ENCODE measurements at regions not wholly inside any gene's neighbourhood (a gene's known extent, or its start where the extent isn't known, plus 50 kb on each side); places are given as distances from the start of the nearest gene placed in this dataset.
A peak's percentile ranks its signal among the peaks of the same experiment; 100 is the strongest.

GRCh38 chr6:143607168-143607567, 70.6 kb upstream of the PHACTR2 start:
- DNase-seq, result no peak
- Mint-ChIP-seq H3K27me3 (ENCODE audit: low read depth in 3 of 3) (peaks cover 0 to 2% (median 0%) of the 10 kb centered on the region in 3 donors), H3K9me3 (no peaks in the 10 kb centered on the region)

GRCh38 chr6:143605906-143606521, 71.8 kb upstream of the PHACTR2 start:
- no peak overlapping the region for H3K27ac Mint-ChIP-seq
- H3K27me3 Mint-ChIP-seq (ENCODE audit: low read depth in 3 of 3), result peaks cover 0 to 2% (median 0%) of the 10 kb centered on the region in 3 donors
- no peaks in the 10 kb centered on the region for H3K9me3 Mint-ChIP-seq
- no peaks in the 10 kb centered on the region for H3K36me3 Mint-ChIP-seq
- no peak for DNase-seq
- H3K4me3 Mint-ChIP-seq, result no peak overlapping the region
- peaks cover 0 to 10% of the 10 kb centered on the region in 2 donors for H3K4me1 Mint-ChIP-seq

More at GRCh38 chr6:143607168-143607567, 70.6 kb upstream of the PHACTR2 start:
- no peaks in the 10 kb centered on the region for H3K36me3 Mint-ChIP-seq
- H3K4me1 Mint-ChIP-seq, result peaks cover 0 to 18% of the 10 kb centered on the region in 2 donors
- H3K4me3 Mint-ChIP-seq, result no peak overlapping the region
- H3K27ac Mint-ChIP-seq, result no peak overlapping the region

DNA sequence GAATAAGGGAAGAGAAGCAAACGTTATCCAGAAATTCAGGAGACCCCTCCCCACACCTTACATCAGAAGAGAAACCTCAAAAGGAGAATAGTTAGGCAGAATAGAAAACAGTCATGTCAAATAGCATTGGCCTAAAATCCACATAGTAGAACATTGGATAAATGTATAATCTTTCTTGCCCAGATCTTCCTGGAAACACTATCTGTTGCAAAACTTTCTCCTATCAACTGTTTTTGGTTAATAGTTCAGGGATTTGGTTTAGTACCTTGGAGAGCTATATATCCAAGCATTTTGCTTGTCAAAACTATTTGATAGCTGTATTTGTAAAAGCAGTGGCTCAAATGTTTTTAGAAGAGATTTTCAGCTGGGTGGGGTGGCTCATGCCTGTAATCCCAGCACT, 74.3 kb upstream of the PHACTR2 start:
- peaks cover 0 to 2% (median 0%) of the 10 kb centered on the region in 3 donors for H3K27me3 Mint-ChIP-seq (ENCODE audit: low read depth in 3 of 3)
- no peak for DNase-seq
- H3K36me3 Mint-ChIP-seq, result no peaks in the 10 kb centered on the region
- no peaks in the 10 kb centered on the region for H3K9me3 Mint-ChIP-seq
- H3K4me1 Mint-ChIP-seq, result peaks cover 6 to 16% of the 10 kb centered on the region in 2 donors
- H3K27ac Mint-ChIP-seq, result no peak overlapping the region
- no peak overlapping the region for H3K4me3 Mint-ChIP-seq

GRCh38 chr6:143601504-143601903, 76.3 kb upstream of the PHACTR2 start:
- DNase-seq, result no peak
- Mint-ChIP-seq H3K27me3 (ENCODE audit: low read depth in 3 of 3) (peaks cover 0 to 2% (median 0%) of the 10 kb centered on the region in 3 donors), H3K9me3 (no peaks in the 10 kb centered on the region), H3K4me3 (no peak overlapping the region), H3K4me1 (peaks cover 15 to 23% of the 10 kb centered on the region in 2 donors), H3K27ac (no peak overlapping the region), H3K36me3 (no peaks in the 10 kb centered on the region)

DNA sequence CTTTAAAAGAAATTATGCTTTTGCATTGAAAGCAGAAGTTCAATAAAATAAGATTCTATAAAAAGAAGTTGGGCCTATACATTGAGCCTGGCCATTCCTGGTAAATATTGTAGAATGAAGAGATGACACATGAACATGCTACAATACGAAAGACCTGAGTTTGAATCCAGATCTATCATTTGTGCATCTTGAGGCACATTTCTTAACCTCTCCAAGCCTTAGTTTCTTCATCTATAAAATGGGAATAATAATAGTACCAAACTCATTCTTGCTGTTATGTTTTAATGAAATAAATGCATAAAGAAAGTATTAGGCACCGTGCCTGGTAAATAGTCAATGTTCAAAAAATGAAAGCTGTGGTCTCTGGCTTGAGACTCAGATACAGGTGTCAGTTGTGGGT, 76.9 kb upstream of the PHACTR2 start:
- no peak overlapping the region for H3K4me3 Mint-ChIP-seq
- H3K36me3 Mint-ChIP-seq, result no peaks in the 10 kb centered on the region
- DNase-seq, result no peak
- no peaks in the 10 kb centered on the region for H3K9me3 Mint-ChIP-seq
- H3K27me3 Mint-ChIP-seq (ENCODE audit: low read depth in 3 of 3), result peaks cover 0 to 2% (median 0%) of the 10 kb centered on the region in 3 donors
- peaks cover 15 to 23% of the 10 kb centered on the region in 2 donors for H3K4me1 Mint-ChIP-seq
- H3K27ac Mint-ChIP-seq, result no peak overlapping the region

- peak overlapping the region; percentile 28 to 75 (median 47) for H3K4me3 Mint-ChIP-seq
- DNase-seq, result peak; percentile 15 to 31 (median 26)
- no peaks in the 10 kb centered on the region for H3K9me3 Mint-ChIP-seq
- peaks cover 15 to 23% of the 10 kb centered on the region in 2 donors for H3K4me1 Mint-ChIP-seq
- H3K27ac Mint-ChIP-seq, result peak overlapping the region; percentile 1 to 69 (median 64)
- H3K36me3 Mint-ChIP-seq, result no peaks in the 10 kb centered on the region
- H3K27me3 Mint-ChIP-seq (ENCODE audit: low read depth in 3 of 3), result no peaks in the 10 kb centered on the region
Measured at GRCh38 chr6:143598466-143599080, 79.2 kb upstream of the PHACTR2 start.

DNA sequence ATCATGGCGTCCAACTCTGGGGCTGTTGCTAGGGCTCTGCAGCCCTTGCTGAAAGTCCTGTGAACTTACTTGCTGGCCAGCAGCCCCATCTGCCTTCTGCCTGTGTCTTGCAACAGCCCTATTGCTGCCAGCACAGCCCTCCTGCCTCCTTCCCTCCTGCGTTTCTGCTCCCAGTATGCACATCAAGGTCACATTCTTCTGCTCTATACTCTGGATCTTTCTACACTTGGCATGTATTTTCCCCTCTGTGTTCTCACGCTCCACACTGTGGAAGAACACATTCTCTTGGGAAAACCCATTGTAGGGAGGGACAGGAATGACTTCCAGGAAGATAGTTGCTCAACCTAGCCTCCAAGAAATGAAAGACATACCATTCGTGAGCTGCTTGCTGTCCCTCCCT, 80.9 kb upstream of the PHACTR2 start:
- Mint-ChIP-seq H3K36me3 (no peaks in the 10 kb centered on the region), H3K27ac (no peak overlapping the region), H3K4me3 (no peak overlapping the region), H3K9me3 (no peaks in the 10 kb centered on the region), H3K4me1 (peaks cover 17 to 27% of the 10 kb centered on the region in 2 donors), H3K27me3 (ENCODE audit: low read depth in 3 of 3) (no peaks in the 10 kb centered on the region)
- no peak for DNase-seq

DNA sequence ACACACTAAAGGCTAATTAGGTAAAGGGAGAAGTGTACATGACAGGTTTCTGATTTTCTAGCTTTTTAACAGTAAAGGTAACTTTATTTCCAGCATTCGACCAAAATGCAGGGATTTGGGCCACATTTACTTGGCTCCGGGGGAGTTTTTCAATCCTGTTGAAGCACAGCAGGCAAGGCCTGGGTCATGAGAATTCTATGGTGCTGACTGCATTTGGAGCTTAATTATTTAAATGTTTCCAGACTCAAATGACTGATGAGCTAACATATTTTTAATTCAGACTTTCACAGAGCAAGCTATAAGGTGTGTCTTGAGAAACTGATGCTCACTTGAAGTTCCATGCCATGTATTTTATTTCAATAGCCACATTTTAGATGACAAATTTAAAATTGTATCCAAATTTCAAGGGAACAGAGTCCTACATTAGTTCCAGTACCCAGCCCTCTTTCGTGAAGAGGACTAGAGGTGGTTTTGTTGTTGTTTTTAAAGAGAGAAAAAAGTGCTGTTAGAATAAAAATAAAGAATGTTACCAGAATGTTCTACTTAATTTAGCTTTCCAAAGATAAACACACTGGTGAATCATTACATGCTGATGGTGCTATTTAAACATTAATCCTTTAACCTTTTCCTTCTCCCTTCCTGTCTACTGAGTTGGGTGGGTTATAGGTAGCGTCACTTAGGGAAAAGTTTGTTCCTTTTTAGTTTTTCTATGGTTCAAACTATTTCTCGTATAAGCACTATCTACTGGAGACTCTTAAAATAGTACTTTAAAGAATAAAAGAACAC, 82.3 kb upstream of the PHACTR2 start:
- H3K36me3 Mint-ChIP-seq, result no peaks in the 10 kb centered on the region
- peak overlapping the region in 1 of 6 donors; percentile 29 for H3K27ac Mint-ChIP-seq
- DNase-seq, result no peak
- no peaks in the 10 kb centered on the region for H3K27me3 Mint-ChIP-seq (ENCODE audit: low read depth in 3 of 3)
- H3K4me3 Mint-ChIP-seq, result no peak overlapping the region
- peaks cover 17 to 27% of the 10 kb centered on the region in 2 donors for H3K4me1 Mint-ChIP-seq
- no peaks in the 10 kb centered on the region for H3K9me3 Mint-ChIP-seq

GRCh38 chr6:143594647-143595046, 83.1 kb upstream of the PHACTR2 start:
- H3K4me3 Mint-ChIP-seq, result no peak overlapping the region
- H3K36me3 Mint-ChIP-seq, result no peaks in the 10 kb centered on the region
- no peaks in the 10 kb centered on the region for H3K9me3 Mint-ChIP-seq
- no peaks in the 10 kb centered on the region for H3K27me3 Mint-ChIP-seq (ENCODE audit: low read depth in 3 of 3)
- peaks cover 17 to 28% of the 10 kb centered on the region in 2 donors for H3K4me1 Mint-ChIP-seq
- no peak overlapping the region for H3K27ac Mint-ChIP-seq
- DNase-seq, result no peak

GRCh38 chr6:143592335-143592734, 80.8 kb upstream of the FUCA2 start:
- DNase-seq, result no peak
- peaks cover 0 to 6% (median 0%) of the 10 kb centered on the region in 3 donors for H3K36me3 Mint-ChIP-seq
- no peaks in the 10 kb centered on the region for H3K27me3 Mint-ChIP-seq (ENCODE audit: low read depth in 3 of 3)
- no peaks in the 10 kb centered on the region for H3K9me3 Mint-ChIP-seq
- no peak overlapping the region for H3K4me3 Mint-ChIP-seq
- peak overlapping the region in 1 of 6 donors; percentile 4 for H3K27ac Mint-ChIP-seq
- peaks cover 2 to 16% of the 10 kb centered on the region in 2 donors for H3K4me1 Mint-ChIP-seq

- DNase-seq, result no peak
- Mint-ChIP-seq H3K27ac (no peak overlapping the region), H3K4me3 (no peak overlapping the region), H3K36me3 (peaks cover 0 to 6% (median under 1%) of the 10 kb centered on the region in 3 donors), H3K9me3 (no peaks in the 10 kb centered on the region), H3K27me3 (ENCODE audit: low read depth in 3 of 3) (no peaks in the 10 kb centered on the region), H3K4me1 (peaks cover 2 to 11% of the 10 kb centered on the region in 2 donors)
Measured at GRCh38 chr6:143591441-143591840, 79.9 kb upstream of the FUCA2 start.

DNA sequence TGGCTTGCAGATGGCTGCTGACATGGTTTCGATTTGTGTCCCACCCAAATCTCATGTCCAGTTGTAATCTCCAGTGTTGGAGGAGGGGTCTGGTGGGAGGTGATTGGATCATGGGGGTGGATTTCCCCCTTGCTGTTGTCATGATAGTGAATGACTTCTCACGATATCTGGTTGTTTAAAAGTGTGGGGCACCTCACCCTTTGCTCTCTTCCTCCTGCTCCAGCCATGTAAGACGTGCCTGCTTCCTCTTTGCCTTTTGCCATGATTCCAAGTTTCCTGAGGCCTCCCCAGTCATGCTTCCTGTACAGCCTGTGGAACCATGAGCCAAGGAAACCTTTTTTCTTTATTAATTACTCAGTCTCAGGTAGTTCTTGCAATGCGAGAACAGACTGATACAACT, 77.6 kb upstream of the FUCA2 start:
- H3K27me3 Mint-ChIP-seq (ENCODE audit: low read depth in 3 of 3), result no peaks in the 10 kb centered on the region
- peaks cover 3 to 7% (median 6%) of the 10 kb centered on the region in 3 donors for H3K36me3 Mint-ChIP-seq
- no peaks in the 10 kb centered on the region for H3K9me3 Mint-ChIP-seq
- DNase-seq, result no peak
- H3K4me3 Mint-ChIP-seq, result no peak overlapping the region
- H3K27ac Mint-ChIP-seq, result no peak overlapping the region
- peaks cover 2 to 19% of the 10 kb centered on the region in 2 donors for H3K4me1 Mint-ChIP-seq

- H3K27ac Mint-ChIP-seq, result no peak overlapping the region
- H3K4me1 Mint-ChIP-seq, result peaks cover 0 to 15% of the 10 kb centered on the region in 2 donors
- H3K36me3 Mint-ChIP-seq, result peaks cover 3 to 7% (median 6%) of the 10 kb centered on the region in 3 donors
- H3K9me3 Mint-ChIP-seq, result no peaks in the 10 kb centered on the region
- H3K4me3 Mint-ChIP-seq, result no peak overlapping the region
- H3K27me3 Mint-ChIP-seq (ENCODE audit: low read depth in 3 of 3), result no peaks in the 10 kb centered on the region
- no peak for DNase-seq
Measured at GRCh38 chr6:143586557-143586956, 75.0 kb upstream of the FUCA2 start.

DNA sequence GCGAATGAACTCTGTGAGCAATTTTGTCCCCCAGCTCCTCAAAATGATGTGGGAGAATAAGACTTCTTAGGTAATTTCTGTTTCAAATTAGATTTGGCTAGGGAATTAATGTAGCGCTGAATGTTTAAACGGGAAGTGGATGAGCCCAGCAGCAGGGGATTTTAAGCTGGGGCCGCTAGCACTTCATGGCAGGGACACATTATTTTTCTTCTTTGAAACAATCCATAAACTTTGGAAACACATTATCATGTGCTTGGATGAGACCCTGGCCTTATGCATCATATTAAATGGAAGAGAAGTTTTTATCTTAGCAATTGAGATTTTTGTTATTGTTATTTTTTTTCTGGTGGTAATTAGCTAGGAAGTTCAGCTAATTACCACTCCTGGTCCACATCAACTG, 74.2 kb upstream of the FUCA2 start:
- no peaks in the 10 kb centered on the region for H3K27me3 Mint-ChIP-seq (ENCODE audit: low read depth in 3 of 3)
- H3K9me3 Mint-ChIP-seq, result no peaks in the 10 kb centered on the region
- H3K4me1 Mint-ChIP-seq, result peaks cover 0 to 15% of the 10 kb centered on the region in 2 donors
- H3K27ac Mint-ChIP-seq, result peak overlapping the region in 1 of 6 donors; percentile 42
- DNase-seq, result no peak
- H3K36me3 Mint-ChIP-seq, result peaks cover 3 to 7% (median 6%) of the 10 kb centered on the region in 3 donors
- H3K4me3 Mint-ChIP-seq, result no peak overlapping the region

Measured in immature natural killer cell (primary cell).